ENCODE measurements at regions not wholly inside any gene's neighbourhood (a gene's known extent, or its start where the extent isn't known, plus 50 kb on each side); places are given as distances from the start of the nearest gene placed in this dataset.

DNA sequence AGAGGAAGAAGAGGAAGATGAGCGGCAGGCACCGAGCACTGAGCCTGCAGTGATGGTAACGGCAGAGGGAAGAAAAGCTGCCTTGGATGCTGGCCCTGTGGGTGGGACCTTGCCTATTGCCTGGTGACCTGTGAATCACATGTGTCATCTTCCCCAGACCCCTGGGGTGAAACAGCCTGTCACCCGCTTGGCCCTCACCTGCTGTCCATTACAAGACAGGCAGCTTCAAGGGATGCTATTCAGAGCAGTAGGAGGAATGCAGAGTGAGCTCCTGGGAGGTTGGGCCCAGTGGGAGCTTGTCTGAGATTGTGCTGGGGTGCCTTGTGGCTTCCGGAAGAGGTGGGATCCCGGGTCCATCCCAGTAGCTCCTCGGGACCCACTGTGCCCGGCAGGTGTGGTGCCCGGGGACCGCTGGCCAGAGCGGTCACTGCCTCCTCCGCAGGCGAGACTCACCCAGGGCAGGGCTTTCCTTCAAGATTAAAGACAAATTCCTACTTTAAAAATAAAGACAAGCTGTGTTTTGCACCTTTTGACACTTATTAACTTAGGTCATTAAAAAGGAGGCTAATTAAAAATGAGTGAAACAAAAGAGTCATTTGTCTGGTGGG is 440.2 kb upstream of the MKI67 start:
- H3K79me2 ChIP-seq (ENCODE audit: insufficient read depth, low read length) = no peaks in the 10 kb centered on the region
- H4K20me1 ChIP-seq (ENCODE audit: insufficient read depth, low read length) = no peaks in the 10 kb centered on the region
- no peak overlapping the region for H3K27ac ChIP-seq (ENCODE audit: extremely low read length, insufficient read depth, low read length)
- 12% methylated on average over 9 of the region's 13 CpGs for WGBS (ENCODE audit: low lambda C conversion rate)
- FAIRE-seq (no peak), ATAC-seq (no peak), DNase-seq (ENCODE audit: low spot score) (no peak)
- no peak overlapping the region for H2AFZ ChIP-seq (ENCODE audit: low read length)
- no peak overlapping the region for H3K9ac ChIP-seq (ENCODE audit: insufficient read depth, low read depth, low read length)
- H3K36me3 ChIP-seq (replicated peaks in 1 of 2; ENCODE audit: control insufficient read depth in 1 of 2, insufficient read depth in 2 of 2, low read length in 2 of 2) = no peaks in the 10 kb centered on the region
- peaks cover 0 to 40% of the 10 kb centered on the region in 2 experiments; a peak in 2 of 5 replicates for H3K27me3 ChIP-seq (ENCODE audit: control insufficient read depth in 1 of 2, insufficient read depth in 2 of 2, low read length in 2 of 2)
- no peaks in the 10 kb centered on the region for H3K4me1 ChIP-seq (ENCODE audit: insufficient read depth, low read length)
- TF ChIP-seq PTBP1 (IDR thresholded peaks at IDR 0.05; ENCODE audit: low read depth, low read length, poor library complexity, severe bottlenecking) (no peak), XBP1 (CRISPR knock-in tag; IDR thresholded peaks at IDR 0.05) (no peak), TP53 (CRISPR knock-in tag; conservative IDR thresholded peaks at IDR 0.05) (no peak), IRF2 (CRISPR knock-in tag; IDR thresholded peaks at IDR 0.05) (no peak), FLYWCH1 (CRISPR knock-in tag; IDR thresholded peaks at IDR 0.05) (no peak), NFATC3 (CRISPR knock-in tag; IDR thresholded peaks at IDR 0.05) (no peak), ZBTB1 (CRISPR knock-in tag; IDR thresholded peaks at IDR 0.05; ENCODE audit: borderline replicate concordance) (no peak), KLF6 (CRISPR knock-in tag; IDR thresholded peaks at IDR 0.05) (no peak), ZNF7 (CRISPR knock-in tag; IDR thresholded peaks at IDR 0.05) (no peak), ZNF44 (CRISPR knock-in tag; IDR thresholded peaks at IDR 0.05) (no peak), ZNF780A (CRISPR knock-in tag; IDR thresholded peaks at IDR 0.05) (no peak)
- TF ChIP-seq, protein P1, sequence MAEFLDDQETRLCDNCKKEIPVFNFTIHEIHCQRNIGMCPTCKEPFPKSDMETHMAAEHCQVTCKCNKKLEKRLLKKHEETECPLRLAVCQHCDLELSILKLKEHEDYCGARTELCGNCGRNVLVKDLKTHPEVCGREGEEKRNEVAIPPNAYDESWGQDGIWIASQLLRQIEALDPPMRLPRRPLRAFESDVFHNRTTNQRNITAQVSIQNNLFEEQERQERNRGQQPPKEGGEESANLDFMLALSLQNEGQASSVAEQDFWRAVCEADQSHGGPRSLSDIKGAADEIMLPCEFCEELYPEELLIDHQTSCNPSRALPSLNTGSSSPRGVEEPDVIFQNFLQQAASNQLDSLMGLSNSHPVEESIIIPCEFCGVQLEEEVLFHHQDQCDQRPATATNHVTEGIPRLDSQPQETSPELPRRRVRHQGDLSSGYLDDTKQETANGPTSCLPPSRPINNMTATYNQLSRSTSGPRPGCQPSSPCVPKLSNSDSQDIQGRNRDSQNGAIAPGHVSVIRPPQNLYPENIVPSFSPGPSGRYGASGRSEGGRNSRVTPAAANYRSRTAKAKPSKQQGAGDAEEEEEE (CRISPR knock-in tag; IDR thresholded peaks at IDR 0.05; ENCODE audit: borderline replicate concordance) = no peak
- TF ChIP-seq, protein P2, sequence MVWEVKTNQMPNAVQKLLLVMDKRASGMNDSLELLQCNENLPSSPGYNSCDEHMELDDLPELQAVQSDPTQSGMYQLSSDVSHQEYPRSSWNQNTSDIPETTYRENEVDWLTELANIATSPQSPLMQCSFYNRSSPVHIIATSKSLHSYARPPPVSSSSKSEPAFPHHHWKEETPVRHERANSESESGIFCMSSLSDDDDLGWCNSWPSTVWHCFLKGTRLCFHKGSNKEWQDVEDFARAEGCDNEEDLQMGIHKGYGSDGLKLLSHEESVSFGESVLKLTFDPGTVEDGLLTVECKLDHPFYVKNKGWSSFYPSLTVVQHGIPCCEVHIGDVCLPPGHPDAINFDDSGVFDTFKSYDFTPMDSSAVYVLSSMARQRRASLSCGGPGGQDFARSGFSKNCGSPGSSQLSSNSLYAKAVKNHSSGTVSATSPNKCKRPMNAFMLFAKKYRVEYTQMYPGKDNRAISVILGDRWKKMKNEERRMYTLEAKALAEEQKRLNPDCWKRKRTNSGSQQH (CRISPR knock-in tag; IDR thresholded peaks at IDR 0.05; ENCODE audit: low read depth) = no peak
- TF ChIP-seq, protein P3, sequence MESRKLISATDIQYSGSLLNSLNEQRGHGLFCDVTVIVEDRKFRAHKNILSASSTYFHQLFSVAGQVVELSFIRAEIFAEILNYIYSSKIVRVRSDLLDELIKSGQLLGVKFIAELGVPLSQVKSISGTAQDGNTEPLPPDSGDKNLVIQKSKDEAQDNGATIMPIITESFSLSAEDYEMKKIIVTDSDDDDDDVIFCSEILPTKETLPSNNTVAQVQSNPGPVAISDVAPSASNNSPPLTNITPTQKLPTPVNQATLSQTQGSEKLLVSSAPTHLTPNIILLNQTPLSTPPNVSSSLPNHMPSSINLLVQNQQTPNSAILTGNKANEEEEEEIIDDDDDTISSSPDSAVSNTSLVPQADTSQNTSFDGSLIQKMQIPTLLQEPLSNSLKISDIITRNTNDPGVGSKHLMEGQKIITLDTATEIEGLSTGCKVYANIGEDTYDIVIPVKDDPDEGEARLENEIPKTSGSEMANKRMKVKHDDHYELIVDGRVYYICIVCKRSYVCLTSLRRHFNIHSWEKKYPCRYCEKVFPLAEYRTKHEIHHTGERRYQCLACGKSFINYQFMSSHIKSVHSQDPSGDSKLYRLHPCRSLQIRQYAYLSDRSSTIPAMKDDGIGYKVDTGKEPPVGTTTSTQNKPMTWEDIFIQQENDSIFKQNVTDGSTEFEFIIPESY (CRISPR knock-in tag; IDR thresholded peaks at IDR 0.05) = no peak
- ChIA-PET POLR2A (no interaction called here), CTCF (ENCODE audit: low intra/inter-chr PET ratio, low total read pairs) (no interaction called here)
- no peak overlapping the region for H3K4me2 ChIP-seq (ENCODE audit: low read depth, low read length)
- no peaks in the 10 kb centered on the region for H3K9me3 ChIP-seq (ENCODE audit: low read length)
- in situ Hi-C loops (cut with HindIII; ENCODE audit: extremely low pct_ligation_motif_present, low pct_unique_long_range_greater_than_20kb) (no loop called here), intact Hi-C loops (cut with micrococcal nuclease; ENCODE audit: unreplicated experiment) (no loop called here)
- no peak overlapping the region for H3K4me3 ChIP-seq (replicated peaks in 1 of 3; ENCODE audit: insufficient read depth in 1 of 3, low read depth in 2 of 3, low read length in 3 of 3)
- BruUV-seq (replicated peaks) = no TSS peak

All from HepG2 (cell line).